Midbrain (tissue), 1 donor: ENCODE measurements at regions not wholly inside any gene's neighbourhood (a gene's known extent, or its start where the extent isn't known, plus 50 kb on each side); places are given as distances from the start of the nearest gene placed in this dataset.
A peak's percentile ranks its signal among the peaks of the same experiment; 100 is the strongest.

Source experiments
- DNase-seq: peaks from one replicate; lab custom pipeline; 2025; lab: John Stamatoyannopoulos, UW

DNA sequence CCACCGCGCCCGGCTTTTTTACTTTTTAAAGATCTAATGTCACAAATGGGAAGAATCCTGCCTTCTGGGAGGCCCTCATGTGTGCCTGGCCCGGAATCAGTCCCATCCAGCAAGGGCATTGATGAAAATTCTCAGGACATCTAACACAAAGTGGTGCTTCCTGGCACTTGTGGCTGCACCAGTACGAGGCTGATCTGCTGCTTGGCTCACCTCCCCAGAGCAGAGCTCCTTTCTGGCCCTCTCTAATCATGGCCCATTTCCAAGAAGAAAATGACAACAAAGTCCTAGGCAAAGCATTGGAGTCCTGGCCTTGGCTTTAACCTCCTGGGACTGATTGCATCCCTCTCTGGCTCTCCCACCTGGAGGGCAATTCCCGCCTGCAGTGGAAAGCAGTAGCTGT, 50.7 kb upstream of the SIAH1 start:
- peak; percentile 17 for DNase-seq

DNA sequence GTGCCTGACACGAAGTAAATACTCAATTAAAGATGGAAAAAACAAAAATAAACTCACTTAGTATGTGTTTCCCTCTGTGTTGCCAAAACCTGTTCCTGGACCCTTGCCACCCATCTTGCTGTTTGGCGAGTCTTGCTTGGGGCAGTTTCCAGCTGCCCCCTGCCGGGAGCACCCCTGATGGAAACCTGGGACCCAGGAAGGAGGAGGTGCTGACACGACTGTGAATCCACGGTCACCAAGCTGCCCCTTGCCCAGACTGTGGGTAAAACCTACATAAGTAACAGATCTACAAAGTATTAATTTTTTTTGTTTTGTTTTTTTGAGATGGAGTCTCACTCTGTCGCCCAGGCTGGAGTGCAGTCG, 50.1 kb upstream of the SIAH1 start:
- no peak for DNase-seq
